GM19023 (cell line): ENCODE measurements at regions not wholly inside any gene's neighbourhood (a gene's known extent, or its start where the extent isn't known, plus 50 kb on each side); places are given as distances from the start of the nearest gene placed in this dataset.
"Not testable (repeated sequence)": the region's sequence is repeated elsewhere in the genome, so short reads cannot be mapped to it uniquely, and the experiment has no call there.

Source experiments
- ATAC-seq: cut with Tn5 transposase; IDR thresholded peaks from one replicate; pipeline ENCODE4 v1.9.1; 2021; ENCODE audit warnings: mild to moderate bottlenecking, moderate library complexity; ENCODE audit not compliant: unreplicated experiment

DNA sequence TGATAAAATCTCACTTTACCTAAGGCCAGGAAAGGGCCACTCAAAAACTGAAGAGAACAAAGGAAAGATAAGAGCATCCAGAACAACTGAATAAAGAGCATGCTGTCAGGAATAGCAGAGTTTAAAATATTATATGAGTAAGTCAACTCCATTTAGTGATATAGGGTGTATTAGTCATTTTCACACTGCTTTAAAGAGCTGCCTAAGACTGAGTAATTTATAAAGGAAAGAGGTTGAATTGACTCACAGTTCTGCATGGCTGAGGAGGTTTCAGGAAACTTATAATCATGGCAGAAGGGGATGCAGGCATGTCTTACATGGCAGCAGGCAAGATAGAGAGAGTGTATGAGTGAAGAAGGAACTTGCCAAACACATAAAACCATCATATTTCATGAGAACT lies 778.0 kb upstream of the NECTIN3 start:
- ATAC-seq, result no peak

GRCh38 chr3:110296885-110297284 lies 774.7 kb upstream of the NECTIN3 start:
- ATAC-seq, result no peak

GRCh38 chr3:110301781-110302180 lies 769.8 kb upstream of the NECTIN3 start:
- no peak for ATAC-seq

DNA sequence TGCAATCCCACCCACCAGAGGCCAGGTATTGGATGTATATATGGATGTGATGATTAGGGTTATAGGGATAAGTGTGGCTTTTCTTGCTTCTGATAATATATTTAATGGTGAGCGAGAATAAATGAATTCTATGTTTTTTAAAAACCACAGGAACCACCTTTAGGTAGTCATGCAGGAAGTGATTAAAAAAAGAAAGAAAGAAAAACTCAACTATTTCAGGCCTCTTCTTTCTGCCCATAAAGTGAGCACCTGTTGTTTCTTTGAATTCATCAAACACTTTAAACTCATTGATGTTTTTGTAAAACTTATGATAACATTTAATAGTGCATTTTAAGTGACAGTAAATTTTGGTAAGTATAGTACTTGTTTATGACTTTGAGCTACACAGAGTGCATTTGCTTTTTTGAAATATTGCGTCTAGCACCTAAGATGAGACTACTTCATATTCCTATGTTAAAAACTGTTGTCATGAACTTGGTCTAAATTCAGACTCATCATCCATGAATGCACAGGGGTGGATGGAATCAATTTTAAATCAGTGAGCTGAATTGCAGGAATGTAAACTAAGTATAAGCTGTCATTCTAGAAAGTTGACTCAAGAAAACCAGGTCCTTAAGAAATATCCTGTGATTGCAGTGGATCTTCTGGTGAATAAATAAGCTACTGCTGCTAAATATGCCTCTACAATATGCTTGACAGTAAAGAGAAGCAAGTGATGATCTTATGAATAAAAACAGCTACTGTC lies 764.4 kb upstream of the NECTIN3 start:
- ATAC-seq, result no peak

GRCh38 chr3:110311541-110311940 lies 760.1 kb upstream of the NECTIN3 start:
- ATAC-seq, result no peak

DNA sequence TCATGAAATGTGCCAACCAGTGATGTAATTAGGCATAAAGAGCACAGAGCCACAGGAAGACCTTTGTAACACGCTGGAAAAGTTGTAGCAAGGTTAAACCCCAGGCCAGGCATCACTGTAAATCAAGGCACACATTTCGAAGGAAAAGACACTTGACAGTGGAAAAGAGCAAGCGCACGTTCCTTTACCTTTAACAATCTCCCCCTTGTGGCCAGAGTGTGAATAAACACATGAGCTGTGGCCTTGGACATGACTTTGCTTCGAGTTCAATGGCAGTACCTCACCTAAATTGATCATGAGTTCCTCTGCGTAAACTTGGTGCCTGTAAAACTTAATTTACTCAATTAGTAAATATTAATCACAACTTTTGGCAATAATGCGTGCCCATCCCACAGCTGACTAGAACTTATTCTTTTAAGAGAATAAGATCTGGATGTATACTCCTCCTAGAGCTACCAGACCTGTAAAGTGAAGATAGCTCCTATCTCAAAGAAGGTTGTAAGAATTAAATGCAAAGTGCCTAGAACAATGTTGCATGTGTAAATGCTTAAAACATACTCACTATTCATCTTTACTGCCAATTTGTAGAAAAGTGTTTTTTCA lies 757.0 kb upstream of the NECTIN3 start:
- peak; percentile 96 for ATAC-seq

- no peak for ATAC-seq
Measured at GRCh38 chr3:110318108-110318507, 753.5 kb upstream of the NECTIN3 start.

DNA sequence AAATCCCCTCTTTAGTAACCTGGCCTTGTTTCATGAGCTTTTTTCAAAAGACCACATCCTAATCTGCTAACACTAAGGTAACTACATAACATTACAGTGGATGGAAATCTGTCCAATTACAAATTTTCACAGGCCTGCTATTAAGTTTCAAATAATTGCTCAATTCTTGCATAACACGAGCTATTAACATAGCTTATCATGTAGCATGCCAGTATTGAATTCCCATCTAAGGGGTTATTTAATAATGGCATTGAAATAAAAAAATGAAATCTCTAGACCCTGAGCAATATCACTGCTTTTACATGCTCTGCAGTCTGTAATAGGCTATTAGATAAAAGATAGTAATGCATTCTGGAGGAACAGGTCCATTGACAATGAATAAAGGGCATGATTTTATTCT lies 748.3 kb upstream of the NECTIN3 start:
- no peak for ATAC-seq

GRCh38 chr3:110324171-110324705 lies 747.4 kb upstream of the NECTIN3 start:
- ATAC-seq, result no peak

DNA sequence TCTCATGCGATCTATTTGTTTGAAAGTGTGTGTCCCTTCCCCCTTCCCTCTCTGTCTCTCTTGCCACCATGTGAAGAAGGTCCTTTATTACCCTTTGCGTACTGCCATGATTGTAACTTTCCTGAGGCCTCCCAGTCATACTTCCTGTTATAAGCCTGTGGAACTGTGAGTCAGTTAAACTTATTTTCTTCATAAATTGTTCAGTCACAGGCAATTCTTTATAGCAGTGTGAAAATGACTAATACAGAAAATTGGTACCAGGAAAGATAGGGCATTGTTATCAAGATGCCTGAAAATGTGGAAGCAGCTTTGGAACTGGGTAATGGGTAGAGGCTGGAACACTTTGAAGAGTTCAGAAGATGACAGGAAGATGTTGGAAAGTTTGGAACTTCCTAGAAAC lies 743.7 kb upstream of the NECTIN3 start:
- no peak for ATAC-seq

- ATAC-seq, result not testable (repeated sequence)
Measured at GRCh38 chr3:110331562-110331961, 740.1 kb upstream of the NECTIN3 start.

DNA sequence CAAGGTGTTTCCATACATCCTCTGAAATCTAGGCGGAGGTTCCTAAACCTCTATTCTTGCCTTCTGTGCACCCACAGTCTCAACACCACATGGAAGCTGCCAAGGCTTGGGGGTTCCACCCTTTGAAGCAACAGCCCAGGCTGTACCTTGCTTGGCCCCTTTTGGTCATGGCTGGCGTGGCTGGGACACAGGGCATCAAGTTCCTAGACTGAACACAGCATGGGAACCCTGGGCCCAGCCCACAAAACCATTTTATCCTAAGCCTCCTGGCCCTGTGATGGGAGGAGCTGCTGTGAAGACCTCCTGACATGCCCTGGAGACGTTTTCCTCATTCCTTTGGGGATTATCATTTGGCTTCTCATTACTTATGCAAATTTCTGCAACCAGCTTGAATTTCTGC lies 739.0 kb upstream of the NECTIN3 start:
- no peak for ATAC-seq

- no peak for ATAC-seq
Measured at GRCh38 chr3:110341047-110341446, 730.6 kb upstream of the NECTIN3 start.

GRCh38 chr3:110343376-110343775 lies 728.2 kb upstream of the NECTIN3 start:
- peak; percentile 17 for ATAC-seq

DNA sequence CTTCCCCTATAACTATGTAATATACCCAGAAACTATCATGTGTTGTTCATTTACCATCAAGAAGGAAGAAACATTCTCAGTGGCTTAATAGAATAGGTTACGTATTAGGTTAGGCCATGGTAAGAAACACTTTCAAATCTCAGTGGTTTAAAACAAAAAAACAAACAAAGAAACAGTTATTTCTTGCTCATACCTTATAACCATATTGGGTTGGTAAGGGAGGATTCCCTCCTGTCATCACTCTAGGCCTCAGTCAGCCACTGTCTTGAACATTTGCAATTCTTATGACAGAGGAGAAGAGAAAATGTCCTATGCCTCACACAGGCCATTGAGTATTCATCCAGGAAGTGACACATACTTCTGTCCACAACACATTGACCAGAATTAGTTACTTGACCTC lies 727.7 kb upstream of the NECTIN3 start:
- ATAC-seq, result peak; percentile 92

GRCh38 chr3:110344487-110344886 lies 727.1 kb upstream of the NECTIN3 start:
- ATAC-seq, result no peak

- peak; percentile 39 for ATAC-seq
Measured at GRCh38 chr3:110344897-110345767, 726.5 kb upstream of the NECTIN3 start.

DNA sequence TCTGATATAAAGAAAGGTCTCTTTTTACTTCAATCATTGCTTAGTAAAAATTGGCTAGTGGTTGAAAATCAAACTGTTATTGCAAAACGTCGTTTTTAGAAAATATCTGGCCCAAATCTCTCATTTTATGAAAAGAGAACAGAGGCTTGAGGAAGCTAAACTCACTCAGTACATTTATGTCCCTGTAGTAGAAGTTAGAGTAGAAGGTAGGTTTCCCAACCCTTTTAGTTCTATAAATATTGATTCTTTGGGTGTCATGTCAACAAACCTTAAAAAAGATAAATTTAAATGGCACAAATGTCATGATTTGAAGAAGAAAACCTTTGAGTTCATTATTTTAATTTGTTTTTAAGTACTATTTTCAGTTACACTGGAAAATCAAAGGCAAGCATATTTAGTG lies 722.3 kb upstream of the NECTIN3 start:
- ATAC-seq, result no peak

DNA sequence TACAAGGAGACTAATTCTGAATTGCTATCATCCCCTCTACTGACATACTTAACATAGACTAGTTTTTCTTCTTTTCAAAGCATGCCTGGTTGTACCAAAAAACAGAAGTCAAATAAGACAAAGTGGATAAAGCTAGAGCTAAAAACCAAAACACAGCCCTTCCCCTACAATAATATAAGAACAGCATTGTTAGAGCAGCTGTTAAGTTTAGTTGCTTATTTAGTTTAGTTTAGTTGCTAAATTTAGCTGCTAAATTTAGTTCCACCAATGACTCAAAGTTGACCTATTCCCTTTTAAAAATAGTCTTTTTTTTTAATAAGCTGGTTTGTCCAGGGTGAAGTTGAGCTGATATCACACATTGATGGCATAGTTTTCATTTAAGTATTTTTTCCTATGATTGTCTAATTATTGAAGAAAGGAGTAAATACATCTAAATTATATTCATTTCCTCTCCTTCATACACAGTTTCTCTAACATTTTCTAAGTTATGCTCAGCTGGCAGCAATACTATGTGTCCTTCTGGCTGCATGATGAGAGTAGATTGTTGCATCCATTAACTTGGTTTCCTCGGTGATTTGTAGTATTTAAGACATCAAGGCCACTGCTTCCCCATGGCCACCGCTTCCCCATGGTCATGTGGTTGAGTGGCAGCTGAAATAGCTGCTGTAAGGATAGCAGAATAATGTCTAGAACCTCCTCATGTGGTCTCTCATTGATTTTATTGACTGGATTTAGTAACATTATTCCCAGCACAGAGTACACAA lies 718.6 kb upstream of the NECTIN3 start:
- ATAC-seq, result no peak

- ATAC-seq, result no peak
Measured at GRCh38 chr3:110362751-110363150, 708.9 kb upstream of the NECTIN3 start.

DNA sequence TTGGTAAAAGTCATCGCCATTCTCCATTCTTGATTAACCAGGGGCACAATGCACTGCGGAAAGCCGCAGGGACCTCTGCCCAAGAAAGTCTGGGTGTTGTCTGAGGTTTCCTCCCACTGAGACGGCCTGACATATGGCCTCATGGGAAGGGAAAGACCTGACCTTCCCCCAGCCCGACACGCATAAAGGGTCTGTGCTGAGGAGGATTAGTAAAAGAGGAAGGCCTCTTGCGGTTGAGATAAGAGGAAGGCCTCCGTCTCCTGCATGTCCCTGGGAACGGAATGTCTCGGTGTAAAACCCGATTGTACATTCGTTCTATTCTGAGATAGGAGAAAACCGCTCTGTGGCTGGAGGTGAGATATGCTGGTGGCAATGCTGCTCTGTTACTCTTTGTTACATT lies 704.3 kb upstream of the NECTIN3 start:
- not testable (repeated sequence) for ATAC-seq
